Keratinocyte (primary cell): ENCODE measurements at regions not wholly inside any gene's neighbourhood (a gene's known extent, or its start where the extent isn't known, plus 50 kb on each side); places are given as distances from the start of the nearest gene placed in this dataset.

Experiments
- CTCF ChIP-seq, 3 experiments: IDR thresholded peaks in 1 of 3; conservative IDR thresholded peaks in 1 of 3; optimal IDR thresholded peaks in 1 of 3; 2 replicates in 2 of 3; 3 replicates in 1 of 3; pipeline versions ENCODE3 to v1.5.1; 2011; ENCODE audit warnings: low read length in 3 of 3, mild to moderate bottlenecking in 3 of 3, moderate library complexity in 2 of 3, control low read depth in 1 of 3, inconsistent platforms in 1 of 3; ENCODE audit not compliant: insufficient read depth in 2 of 3; ENCODE audit errors: extremely low read depth in 1 of 3
- EZH2 ChIP-seq: IDR thresholded peaks from one replicate; pipeline ENCODE4 v1.6.1; 2012; ENCODE audit warnings: inconsistent platforms, mild to moderate bottlenecking, low read length, moderate library complexity

- no peak for TF ChIP-seq CTCF (optimal IDR thresholded peaks at IDR 0.05 in 1 of 3, IDR thresholded peaks at IDR 0.05 in 1 of 3, conservative IDR thresholded peaks at IDR 0.05 in 1 of 3; ENCODE audit: extremely low read depth in 1 of 3, insufficient read depth in 2 of 3, low read length in 3 of 3)
- no peak for TF ChIP-seq EZH2
These were observed 547.8 kb downstream of the TENT5A start for GRCh38 chr6:81204731-81205130.
